ENCODE measurements at regions not wholly inside any gene's neighbourhood (a gene's known extent, or its start where the extent isn't known, plus 50 kb on each side); places are given as distances from the start of the nearest gene placed in this dataset.
"Not testable (repeated sequence)": the region's sequence is repeated elsewhere in the genome, so short reads cannot be mapped to it uniquely, and the experiment has no call there.

GRCh38 chr1:189175889-189176288, 1301.8 kb downstream of the BRINP3 start:
- no peak for DNase-seq

- DNase-seq = no peak
These were observed 1297.6 kb downstream of the BRINP3 start for GRCh38 chr1:189180057-189180456.

DNA sequence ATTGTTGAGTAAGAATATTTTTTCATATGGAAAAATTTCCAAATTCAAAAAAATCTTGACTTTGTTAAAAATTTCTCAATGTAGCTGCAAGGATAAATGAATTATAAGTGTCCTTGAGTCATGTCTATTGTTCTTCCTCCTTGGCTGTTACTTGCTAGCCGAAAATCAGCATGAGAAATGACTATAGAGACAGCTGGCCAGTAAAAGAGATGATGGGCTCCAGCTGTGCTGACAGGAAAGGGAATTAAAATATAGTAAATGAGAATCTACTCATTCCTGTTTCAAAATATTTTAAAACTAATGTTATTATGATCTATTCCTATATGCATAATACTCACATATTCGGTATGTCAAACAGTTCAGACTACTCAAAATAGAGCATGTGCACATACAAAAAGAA, 1292.6 kb downstream of the BRINP3 start:
- DNase-seq = no peak

DNA sequence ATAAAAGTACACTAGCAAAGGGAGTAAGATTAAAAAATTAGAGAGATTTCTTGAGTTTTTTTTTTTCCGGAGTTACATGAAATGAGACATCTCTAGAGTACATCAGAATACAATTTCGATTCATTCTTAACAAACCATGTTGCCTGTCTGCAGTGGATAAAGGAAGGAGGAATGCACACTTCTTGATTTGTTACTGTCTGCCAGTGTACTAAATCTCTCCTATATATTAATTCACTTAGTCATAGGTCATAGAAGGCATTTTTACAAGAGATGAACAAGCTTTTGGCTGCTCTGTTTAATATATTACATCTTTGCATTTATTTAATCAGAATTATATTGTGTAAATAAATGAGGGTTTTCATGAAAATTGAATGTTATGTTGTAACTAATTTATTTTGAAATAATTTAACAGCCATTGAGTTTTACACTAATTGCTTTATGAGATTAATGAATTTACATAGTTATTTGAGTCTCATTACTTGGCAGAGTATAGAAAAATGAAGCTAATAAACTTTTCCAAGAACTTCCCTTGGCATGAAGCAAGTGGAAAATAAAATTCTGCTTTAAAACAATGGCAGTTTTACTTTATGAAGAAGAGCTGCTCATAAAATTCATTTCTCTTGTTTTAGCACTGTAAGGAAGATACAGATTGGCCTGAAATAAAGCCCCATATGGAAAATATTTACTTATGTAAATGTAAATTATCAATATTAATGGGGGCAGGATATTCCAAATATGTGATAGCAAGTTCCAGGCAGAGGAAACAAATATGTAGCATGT, 1284.7 kb downstream of the BRINP3 start:
- no peak for DNase-seq

- no peak for DNase-seq
These were observed 1271.8 kb downstream of the BRINP3 start for GRCh38 chr1:189205863-189206262.

DNA sequence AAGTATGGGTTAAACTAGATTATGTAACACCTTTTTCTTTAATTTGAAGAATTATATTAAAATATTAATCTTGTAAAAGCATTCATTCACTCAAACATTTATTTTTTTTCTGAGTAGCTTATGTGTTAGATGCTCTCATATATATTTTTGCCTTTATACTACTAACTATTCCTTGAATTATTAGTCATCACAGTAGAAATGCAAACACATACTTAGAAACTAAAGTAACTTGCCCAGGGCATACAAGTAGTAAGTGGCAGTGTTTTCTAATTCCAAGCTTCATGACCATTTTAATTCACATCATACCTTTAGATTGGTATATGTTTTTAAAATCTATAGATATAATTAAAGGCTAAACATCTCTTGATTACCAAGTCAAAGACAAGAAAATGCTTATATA, 1271.0 kb downstream of the BRINP3 start:
- DNase-seq = no peak

DNA sequence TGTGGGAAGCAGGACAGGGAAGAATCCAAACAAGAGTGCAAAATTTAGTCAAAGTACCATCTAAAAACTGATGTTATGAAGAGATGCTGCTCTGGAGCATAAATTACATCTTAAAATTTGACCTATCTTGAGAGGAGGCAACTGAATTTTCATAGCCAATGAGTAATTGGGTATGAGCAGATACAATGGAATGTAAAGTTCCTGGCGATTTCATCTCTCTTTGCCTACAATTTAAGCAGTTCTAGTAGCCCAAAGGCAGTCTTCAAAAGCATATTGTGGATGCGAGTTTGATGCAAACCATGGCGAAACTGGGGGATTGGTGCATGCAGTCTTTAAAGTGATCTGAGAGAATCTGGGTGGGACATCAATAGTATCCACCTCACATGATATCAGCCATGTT, 1265.9 kb downstream of the BRINP3 start:
- DNase-seq = no peak

DNA sequence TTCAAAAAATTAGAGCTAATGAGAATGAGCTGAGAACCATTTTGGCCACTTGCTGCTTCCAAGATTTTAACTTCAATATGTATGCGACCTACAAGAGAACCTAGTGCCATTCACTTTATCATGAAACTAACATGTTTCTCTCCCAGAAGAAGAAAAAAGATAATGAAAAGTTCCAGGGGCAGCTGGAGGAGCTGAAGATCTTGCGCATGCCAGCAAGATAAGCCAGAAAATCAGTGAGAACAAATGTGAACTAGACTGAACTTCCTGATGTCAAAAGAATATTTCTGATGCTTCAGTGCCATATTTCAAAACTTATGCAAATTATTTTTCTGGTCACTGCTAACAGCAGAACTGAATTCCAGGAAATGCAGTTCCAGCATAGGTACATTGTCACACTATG, 1265.1 kb downstream of the BRINP3 start:
- no peak for DNase-seq

DNA sequence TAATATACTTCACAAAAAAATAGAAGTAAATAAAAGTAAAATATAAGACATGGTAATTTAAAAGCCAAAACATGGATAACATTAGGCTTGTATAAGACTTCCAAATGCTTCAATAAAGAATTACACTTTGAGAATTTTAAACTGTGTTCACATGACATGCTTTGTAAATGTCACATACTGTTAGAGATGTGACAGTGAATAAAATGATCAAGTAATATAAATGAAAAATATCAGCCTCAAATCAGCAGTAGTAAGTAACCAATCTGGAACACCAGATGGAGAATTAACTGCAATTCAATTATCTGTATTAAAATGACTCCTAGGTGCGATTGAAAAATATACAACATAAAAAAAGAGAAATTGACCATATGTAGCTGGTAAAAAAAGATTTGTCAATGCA, 1260.8 kb downstream of the BRINP3 start:
- no peak for DNase-seq

DNA sequence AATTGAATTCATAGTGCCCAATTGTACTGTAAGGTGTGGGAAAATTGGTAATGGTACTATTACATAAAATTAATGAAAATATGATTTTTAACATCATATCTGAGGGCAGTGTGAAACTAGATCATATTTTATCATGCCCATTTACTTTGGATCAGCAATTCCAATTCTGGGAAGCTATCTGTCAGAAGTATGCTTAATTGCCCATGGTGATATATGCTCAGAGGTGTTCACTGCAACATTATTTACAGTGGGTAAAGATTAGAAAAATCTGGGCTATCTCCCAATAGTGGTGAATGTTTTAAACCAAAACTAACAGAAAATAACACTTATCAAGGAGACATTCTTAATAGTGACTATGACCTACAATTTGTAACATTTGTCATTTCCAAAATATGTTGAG, 1260.0 kb downstream of the BRINP3 start:
- DNase-seq = no peak

DNA sequence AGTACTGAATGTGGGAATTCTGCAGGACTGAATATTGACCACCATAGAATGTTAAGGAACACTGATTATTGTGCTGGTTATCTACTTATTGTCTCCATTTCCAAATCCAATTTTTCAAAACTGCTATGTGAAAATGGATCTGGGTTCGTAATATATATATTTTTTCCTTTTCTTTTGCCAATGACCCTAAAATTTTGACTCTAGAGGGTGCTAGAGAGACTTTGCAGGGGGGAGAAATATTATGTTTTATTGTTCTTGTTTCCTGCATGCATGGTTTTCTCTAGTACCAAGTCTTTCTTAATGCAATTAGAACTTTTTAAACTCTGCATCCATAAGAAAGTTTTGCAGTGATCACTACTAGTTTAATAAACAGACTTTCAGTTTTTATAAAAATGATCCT, 1256.9 kb downstream of the BRINP3 start:
- DNase-seq = no peak

DNA sequence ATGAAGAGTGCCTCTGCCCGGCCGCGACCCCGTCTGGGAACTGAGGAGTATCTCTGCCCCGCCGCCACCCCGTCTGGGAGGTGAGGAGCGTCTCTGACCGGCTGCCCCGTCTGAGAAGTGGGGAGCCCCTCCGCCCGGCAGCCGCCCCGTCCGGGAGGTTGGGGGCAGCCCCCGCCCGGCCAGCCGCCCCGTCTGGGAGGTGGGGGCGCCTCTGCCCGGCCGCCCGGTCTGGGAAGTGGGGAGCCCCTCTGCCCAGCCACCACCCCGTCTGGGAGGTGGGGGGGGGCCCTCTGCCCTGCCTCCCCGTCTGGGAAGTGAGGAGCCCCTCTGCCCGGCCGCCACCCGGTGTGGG, 1251.9 kb downstream of the BRINP3 start:
- not testable (repeated sequence) for DNase-seq

GRCh38 chr1:189226779-189227178, 1250.9 kb downstream of the BRINP3 start:
- DNase-seq = no peak

GRCh38 chr1:189237008-189237407, 1240.7 kb downstream of the BRINP3 start:
- DNase-seq = no peak

GRCh38 chr1:189253601-189254350, 1223.9 kb downstream of the BRINP3 start:
- DNase-seq = no peak

DNA sequence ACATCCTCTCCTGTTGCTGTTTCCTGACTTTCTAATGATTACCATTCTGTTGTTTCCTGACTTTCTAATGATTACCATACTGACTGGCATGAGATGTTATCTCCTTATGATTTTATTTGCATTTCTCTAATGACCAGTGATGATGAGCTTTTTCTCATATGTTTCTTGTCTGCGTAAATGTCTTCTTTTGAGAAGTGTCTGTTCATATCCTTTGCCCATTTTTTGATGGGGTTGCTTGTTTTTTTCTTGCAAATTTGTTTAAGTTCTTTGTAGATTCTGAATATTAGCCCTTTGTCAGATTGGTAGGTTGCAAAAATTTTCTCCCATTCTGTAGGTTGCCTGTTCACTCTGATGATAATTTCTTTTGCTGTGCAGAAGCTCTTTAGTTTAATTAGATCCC, 1216.5 kb downstream of the BRINP3 start:
- DNase-seq = not testable (repeated sequence)

DNA sequence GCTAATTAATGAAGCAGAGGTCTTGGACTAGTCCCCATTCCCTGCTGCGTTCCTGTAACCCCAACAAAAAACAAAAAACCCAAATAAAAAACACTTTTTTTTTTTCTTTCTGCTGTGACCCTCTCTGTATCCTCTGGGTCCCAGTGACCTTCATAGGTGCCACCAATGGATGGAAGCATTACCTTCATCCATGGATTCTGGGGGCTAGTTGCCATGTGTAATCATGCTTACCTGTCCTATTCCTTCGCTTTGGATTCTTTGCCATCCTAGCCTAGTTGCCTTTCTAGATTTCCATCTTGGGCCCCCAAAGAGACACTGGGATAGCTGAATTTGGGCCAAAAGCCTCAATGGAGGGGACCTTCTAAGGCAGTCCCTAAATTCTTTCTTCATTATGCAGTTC, 1208.7 kb downstream of the BRINP3 start:
- no peak for DNase-seq

DNA sequence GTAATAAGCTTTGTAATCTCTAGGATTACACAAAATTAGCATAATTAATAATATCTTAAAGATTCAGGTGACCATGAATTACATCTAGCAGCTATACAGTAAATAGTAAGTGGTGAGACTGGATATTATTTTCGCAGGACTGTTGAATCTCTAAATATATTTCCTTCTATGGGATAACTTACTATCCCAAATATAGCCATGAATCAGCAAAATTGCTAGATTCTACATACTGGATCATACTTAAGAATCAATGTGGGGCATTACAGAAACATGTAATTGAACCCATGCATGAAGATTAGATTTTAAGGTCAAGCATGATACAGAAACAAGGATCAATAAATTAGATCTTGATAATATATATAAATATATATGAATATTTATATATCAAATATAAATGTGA, 1203.4 kb downstream of the BRINP3 start:
- DNase-seq = no peak

GRCh38 chr1:189275796-189276195, 1201.9 kb downstream of the BRINP3 start:
- no peak for DNase-seq

DNA sequence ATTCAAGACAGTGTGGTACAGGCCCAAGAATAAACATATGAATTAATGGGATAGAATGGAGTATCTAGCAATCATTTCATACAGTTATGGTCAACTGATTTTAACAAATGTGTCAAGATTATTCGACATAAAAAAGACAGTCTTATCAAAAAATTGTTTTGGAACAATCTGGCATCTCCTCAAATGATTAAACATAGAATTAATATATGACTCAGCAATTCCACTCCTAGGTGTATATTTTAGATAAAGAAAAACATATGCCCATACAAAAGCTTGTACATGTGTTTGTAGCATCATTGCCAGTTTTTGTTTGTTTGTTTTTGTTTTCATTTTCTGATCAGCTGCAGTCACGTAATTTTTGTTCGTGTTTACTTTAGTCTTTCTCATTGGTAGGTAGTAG, 1188.3 kb downstream of the BRINP3 start:
- DNase-seq = no peak

DNA sequence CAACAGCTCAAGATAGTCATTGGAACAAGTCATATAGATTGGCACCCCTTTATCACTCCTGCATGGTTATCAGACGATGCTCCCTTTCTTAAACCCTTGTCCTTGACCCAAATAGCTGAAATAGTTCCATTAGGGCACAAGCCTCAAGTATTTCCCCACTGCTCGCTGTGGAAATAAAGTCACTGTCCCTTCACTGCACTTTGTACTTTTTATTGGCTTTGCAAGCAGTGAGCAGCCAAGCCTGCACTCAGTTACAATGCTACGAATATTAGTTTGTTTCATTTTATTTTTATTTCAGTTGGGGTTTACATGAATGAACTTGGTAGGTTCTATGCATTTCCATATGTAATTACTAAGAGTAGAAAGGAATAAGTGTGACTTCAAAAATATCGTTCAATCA, 1176.4 kb downstream of the BRINP3 start:
- DNase-seq = no peak

GRCh38 chr1:189305279-189305678, 1172.4 kb downstream of the BRINP3 start:
- no peak for DNase-seq

DNA sequence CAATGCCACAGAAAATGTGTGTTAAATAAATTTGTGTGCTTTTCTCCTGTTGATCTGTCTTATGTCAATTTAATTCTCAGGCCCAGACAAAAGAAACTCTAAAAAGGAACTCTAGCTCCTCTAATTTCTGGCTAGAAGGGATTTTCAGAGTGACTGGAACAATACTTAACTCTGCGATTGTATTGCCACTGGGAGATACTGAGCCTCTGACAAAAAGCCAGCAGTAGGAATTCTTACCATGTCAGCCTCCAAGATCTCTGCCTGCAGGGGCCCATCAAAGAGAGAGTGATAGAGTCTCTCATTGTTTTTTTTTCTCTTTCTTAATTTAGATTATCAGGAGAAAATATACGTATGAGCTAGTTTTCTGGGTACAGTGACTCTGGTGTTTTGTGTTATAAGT, 1165.7 kb downstream of the BRINP3 start:
- no peak for DNase-seq

DNA sequence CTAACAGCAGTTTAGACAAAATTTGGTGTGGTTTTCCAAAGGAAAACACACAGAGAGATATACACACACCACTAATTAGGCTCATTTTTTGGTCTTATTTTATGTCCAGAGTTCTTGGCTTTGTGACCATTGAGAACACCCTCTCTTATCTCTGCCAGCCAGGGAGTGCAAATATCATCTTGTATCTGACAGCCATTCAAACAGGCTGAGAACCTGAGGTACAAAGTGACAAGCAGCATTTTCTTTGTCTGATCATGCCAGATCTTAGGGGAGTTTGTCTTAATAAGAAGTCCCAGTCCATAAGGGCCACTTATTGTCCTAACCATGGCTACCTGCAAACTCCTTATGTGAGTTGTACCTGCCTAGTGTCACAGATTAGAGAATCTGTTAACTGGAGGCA, 1165.2 kb downstream of the BRINP3 start:
- DNase-seq = no peak

DNA sequence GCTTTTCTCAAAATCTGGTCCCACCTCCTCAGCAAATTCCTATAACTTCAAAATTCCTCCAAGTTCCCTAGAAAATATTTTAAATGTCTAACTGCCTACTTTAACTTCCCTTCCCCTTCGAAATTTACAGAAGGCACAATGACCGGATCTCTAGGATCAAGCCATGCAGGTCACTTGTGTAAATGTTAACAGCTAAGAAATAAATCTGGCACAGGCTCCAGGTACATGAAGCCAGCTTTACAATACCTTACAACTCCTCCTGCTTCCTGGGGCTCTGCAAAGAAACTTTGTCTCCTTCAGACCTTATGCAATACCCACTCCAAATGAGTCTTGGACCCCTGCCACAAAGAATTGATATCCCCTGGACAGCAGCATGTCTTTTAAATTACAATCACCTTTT, 1164.2 kb downstream of the BRINP3 start:
- no peak for DNase-seq
